CD4-positive, alpha-beta memory T cell (primary cell): ENCODE measurements at regions not wholly inside any gene's neighbourhood (a gene's known extent, or its start where the extent isn't known, plus 50 kb on each side); places are given as distances from the start of the nearest gene placed in this dataset.
"Not testable (repeated sequence)": the region's sequence is repeated elsewhere in the genome, so short reads cannot be mapped to it uniquely, and the experiment has no call there.

Experiments used
- CTCF ChIA-PET: fragments of 350-600 bp; sonication (Branson Sonifier 250); formaldehyde crosslinking; loops from one replicate; lab custom pipeline; 2021; ENCODE audit warnings: inconsistent platforms; ENCODE audit not compliant: partially characterized antibody; lab: Charles Lee
- POLR2A ChIA-PET: fragments of 350-600 bp; sonication (Branson Sonifier 250); formaldehyde crosslinking; loops from one replicate; lab custom pipeline; 2021; ENCODE audit not compliant: partially characterized antibody; lab: Charles Lee
- DNase-seq, 5 donors: peaks; one replicate each; pipeline versions ENCODE4 v3.0.0 to v3.0.0-alpha.2; 2020 to 2022; ENCODE audit warnings: mixed read lengths in 1 of 5
- H3K27ac ChIP-seq: one replicate; pipeline ENCODE4 v1.7.0; 2013; ENCODE audit warnings: low read depth, low read length
- H3K27me3 ChIP-seq: 2 replicates; pipeline ENCODE4 v1.7.0; 2013; ENCODE audit warnings: mild to moderate bottlenecking, low read length, moderate library complexity; ENCODE audit not compliant: insufficient read depth
- H3K36me3 ChIP-seq: 2 replicates; pipeline ENCODE4 v1.7.0; 2013; ENCODE audit warnings: mild to moderate bottlenecking, low read length, moderate library complexity; ENCODE audit not compliant: insufficient read depth
- H3K4me1 ChIP-seq: 2 replicates; pipeline ENCODE4 v1.7.0; 2013; ENCODE audit warnings: mild to moderate bottlenecking, low read length, moderate library complexity; ENCODE audit not compliant: insufficient read depth
- H3K4me3 ChIP-seq, 2 donors: one replicate each; pipeline ENCODE4 v1.7.0; 2013; ENCODE audit warnings: low read length in 2 of 2, mild to moderate bottlenecking in 1 of 2
- H3K9me3 ChIP-seq, 2 donors: one replicate each; pipeline ENCODE4 v1.7.0; 2013; ENCODE audit warnings: low read length in 2 of 2, control low read depth in 1 of 2; ENCODE audit not compliant: control insufficient read depth in 1 of 2
- H3K27ac Mint-ChIP-seq, 7 donors: one replicate each; pipeline ENCODE4 v1.8.0; 2020 to 2021; ENCODE audit warnings: mixed read lengths in 7 of 7, mild to moderate bottlenecking in 6 of 7, inconsistent platforms in 3 of 7, moderate library complexity in 3 of 7
- H3K27me3 Mint-ChIP-seq, 2 donors: one replicate each; pipeline ENCODE4 v1.8.0; 2020 to 2021; ENCODE audit warnings: mixed read lengths in 2 of 2
- H3K36me3 Mint-ChIP-seq, 2 donors: one replicate each; pipeline ENCODE4 v1.8.0; 2020 to 2021; ENCODE audit warnings: mixed read lengths in 2 of 2, inconsistent platforms in 1 of 2, mild to moderate bottlenecking in 1 of 2
- H3K4me1 Mint-ChIP-seq, 4 donors: one replicate each; pipeline ENCODE4 v1.8.0; 2020 to 2021; ENCODE audit warnings: mixed read lengths in 4 of 4, mild to moderate bottlenecking in 1 of 4
- H3K4me3 Mint-ChIP-seq, 8 donors: one replicate each; pipeline ENCODE4 v1.8.0; 2020 to 2021; ENCODE audit warnings: mixed read lengths in 8 of 8, mild to moderate bottlenecking in 7 of 8, moderate library complexity in 6 of 8, inconsistent platforms in 3 of 8
- H3K9me3 Mint-ChIP-seq, 8 donors: one replicate each; pipeline ENCODE4 v1.8.0; 2020 to 2021; ENCODE audit warnings: mixed read lengths in 8 of 8, mild to moderate bottlenecking in 5 of 8, inconsistent platforms in 3 of 8, moderate library complexity in 1 of 8
- intact Hi-C: fragments of 100-400 bp; cut with micrococcal nuclease; formaldehyde crosslinking; loops from one replicate; pipeline ENCODE4 v1.15.1; 2023

GRCh38 chr5:72645064-72645846 is 138.0 kb upstream of the ZNF366 start:
- POLR2A ChIA-PET = no interaction called here
- no peaks in the 10 kb centered on the region for H3K36me3 ChIP-seq
- no peak for DNase-seq
- Mint-ChIP-seq H3K27ac (no peak overlapping the region), H3K9me3 (peaks cover 0 to 2% (median 0%) of the 10 kb centered on the region in 8 donors), H3K4me3 (no peak overlapping the region), H3K36me3 (no peaks in the 10 kb centered on the region), H3K27me3 (peaks cover 1 to 5% of the 10 kb centered on the region in 2 donors), H3K4me1 (no peaks in the 10 kb centered on the region)
- H3K27me3 ChIP-seq = no peaks in the 10 kb centered on the region
- H3K4me1 ChIP-seq = no peaks in the 10 kb centered on the region
- intact Hi-C loops = no loop called here
- CTCF ChIA-PET = no interaction called here
- H3K4me3 ChIP-seq = no peak overlapping the region
- H3K9me3 ChIP-seq = no peaks in the 10 kb centered on the region
- no peak overlapping the region for H3K27ac ChIP-seq

- Mint-ChIP-seq H3K36me3 (no peaks in the 10 kb centered on the region), H3K9me3 (peaks cover 0 to 2% (median 0%) of the 10 kb centered on the region in 8 donors), H3K4me3 (no peak overlapping the region), H3K4me1 (no peaks in the 10 kb centered on the region), H3K27me3 (peaks cover 1 to 4% of the 10 kb centered on the region in 2 donors), H3K27ac (no peak overlapping the region)
- ChIA-PET POLR2A (no interaction called here), CTCF (no interaction called here)
- H3K27ac ChIP-seq = no peak overlapping the region
- no peak overlapping the region for H3K4me3 ChIP-seq
- intact Hi-C loops = no loop called here
- no peaks in the 10 kb centered on the region for H3K9me3 ChIP-seq
- no peaks in the 10 kb centered on the region for H3K27me3 ChIP-seq
- no peak for DNase-seq
- no peaks in the 10 kb centered on the region for H3K4me1 ChIP-seq
- no peaks in the 10 kb centered on the region for H3K36me3 ChIP-seq
These were observed 137.1 kb upstream of the ZNF366 start for GRCh38 chr5:72644296-72644695.

- no peaks in the 10 kb centered on the region for H3K4me1 Mint-ChIP-seq
- ChIA-PET POLR2A (no interaction called here), CTCF (no interaction called here)
These were observed 134.0 kb upstream of the ZNF366 start for GRCh38 chr5:72641164-72641563.

GRCh38 chr5:72637058-72637457 is 129.8 kb upstream of the ZNF366 start:
- no peaks in the 10 kb centered on the region for H3K27me3 ChIP-seq
- intact Hi-C loops = no loop called here
- H3K27ac Mint-ChIP-seq = no peak overlapping the region
- H3K36me3 ChIP-seq = no peaks in the 10 kb centered on the region
- no peak overlapping the region for H3K27ac ChIP-seq
- H3K4me3 ChIP-seq = no peak overlapping the region
- no peaks in the 10 kb centered on the region for H3K4me1 ChIP-seq
- no peaks in the 10 kb centered on the region for H3K4me1 Mint-ChIP-seq
- ChIA-PET POLR2A (no interaction called here), CTCF (interaction anchor here (1.3 kb wide), 1 partner anchor 8 kb away, joined by 3 read pairs; no protein-coding TSS in a partner anchor)
- no peaks in the 10 kb centered on the region for H3K9me3 Mint-ChIP-seq
- H3K4me3 Mint-ChIP-seq = no peak overlapping the region
- H3K27me3 Mint-ChIP-seq = peaks cover 3 to 6% of the 10 kb centered on the region in 2 donors
- no peaks in the 10 kb centered on the region for H3K36me3 Mint-ChIP-seq
- H3K9me3 ChIP-seq = no peaks in the 10 kb centered on the region
- DNase-seq = no peak

More at GRCh38 chr5:72641164-72641563, 134.0 kb upstream of the ZNF366 start:
- no peak for DNase-seq
- no peaks in the 10 kb centered on the region for H3K9me3 Mint-ChIP-seq
- H3K9me3 ChIP-seq = no peaks in the 10 kb centered on the region
- H3K36me3 ChIP-seq = no peaks in the 10 kb centered on the region
- no peaks in the 10 kb centered on the region for H3K36me3 Mint-ChIP-seq
- H3K27ac ChIP-seq = no peak overlapping the region
- intact Hi-C loops = no loop called here
- no peak overlapping the region for H3K4me3 ChIP-seq
- H3K4me3 Mint-ChIP-seq = no peak overlapping the region
- H3K27me3 Mint-ChIP-seq = no peaks in the 10 kb centered on the region
- no peak overlapping the region for H3K27ac Mint-ChIP-seq
- no peaks in the 10 kb centered on the region for H3K4me1 ChIP-seq
- H3K27me3 ChIP-seq = no peaks in the 10 kb centered on the region

- H3K9me3 Mint-ChIP-seq, DNase-seq, H3K27me3 Mint-ChIP-seq, H3K36me3 ChIP-seq, POLR2A ChIA-PET, H3K9me3 ChIP-seq, H3K27ac ChIP-seq, CTCF ChIA-PET, H3K4me1 ChIP-seq, H3K4me3 ChIP-seq, intact Hi-C loops, H3K4me1 Mint-ChIP-seq, H3K27ac Mint-ChIP-seq, H3K36me3 Mint-ChIP-seq, H3K27me3 ChIP-seq, H3K4me3 Mint-ChIP-seq: not testable (repeated sequence)
These were observed 129.4 kb upstream of the ZNF366 start for GRCh38 chr5:72636565-72636964.

GRCh38 chr5:72634444-72634843 is 127.2 kb upstream of the ZNF366 start:
- no peaks in the 10 kb centered on the region for H3K36me3 ChIP-seq
- no peaks in the 10 kb centered on the region for H3K9me3 ChIP-seq
- no peaks in the 10 kb centered on the region for H3K27me3 ChIP-seq
- intact Hi-C loops = no loop called here
- H3K27me3 Mint-ChIP-seq = peaks cover 6 to 9% of the 10 kb centered on the region in 2 donors
- H3K4me1 Mint-ChIP-seq = no peaks in the 10 kb centered on the region
- H3K4me1 ChIP-seq = no peaks in the 10 kb centered on the region
- no peak overlapping the region for H3K4me3 ChIP-seq
- ChIA-PET CTCF (no interaction called here), POLR2A (no interaction called here)
- H3K36me3 Mint-ChIP-seq = no peaks in the 10 kb centered on the region
- H3K27ac ChIP-seq = no peak overlapping the region
- no peak overlapping the region for H3K27ac Mint-ChIP-seq
- no peak overlapping the region for H3K4me3 Mint-ChIP-seq
- DNase-seq = no peak
- H3K9me3 Mint-ChIP-seq = no peaks in the 10 kb centered on the region

GRCh38 chr5:72633649-72634048 is 126.4 kb upstream of the ZNF366 start:
- no peaks in the 10 kb centered on the region for H3K4me1 ChIP-seq
- H3K9me3 ChIP-seq = no peaks in the 10 kb centered on the region
- H3K36me3 Mint-ChIP-seq = no peaks in the 10 kb centered on the region
- no peaks in the 10 kb centered on the region for H3K27me3 ChIP-seq
- no peaks in the 10 kb centered on the region for H3K36me3 ChIP-seq
- no peak overlapping the region for H3K27ac Mint-ChIP-seq
- peaks cover 6 to 9% of the 10 kb centered on the region in 2 donors for H3K27me3 Mint-ChIP-seq
- intact Hi-C loops = no loop called here
- no peak overlapping the region for H3K27ac ChIP-seq
- ChIA-PET CTCF (no interaction called here), POLR2A (no interaction called here)
- no peak for DNase-seq
- H3K4me3 Mint-ChIP-seq = no peak overlapping the region
- no peak overlapping the region for H3K4me3 ChIP-seq
- no peaks in the 10 kb centered on the region for H3K4me1 Mint-ChIP-seq
- no peaks in the 10 kb centered on the region for H3K9me3 Mint-ChIP-seq
